GM12878 (cell line): ENCODE measurements at regions not wholly inside any gene's neighbourhood (a gene's known extent, or its start where the extent isn't known, plus 50 kb on each side); places are given as distances from the start of the nearest gene placed in this dataset.

ENCODE experiments used
- ATAC-seq: fragments of 200-7000 bp; cut with Tn5 transposase; 3 replicates; pipeline ENCODE4 v1.9.1; 2020; ENCODE audit warnings: mild to moderate bottlenecking, moderate library complexity
- BruUV-seq: library from RNA; stranded (reverse); fragments of 400-500 nt; replicated peaks from 2 replicates; lab custom pipeline; 2021; lab: Mats Ljungman, UMichigan
- CTCF ChIA-PET: fragments of 300-600 bp; sonication (Branson Sonifier 250); formaldehyde crosslinking; extraction: SDS; loops from one replicate; lab custom pipeline; 2021; ENCODE audit warnings: inconsistent platforms; lab: Yijun Ruan, JAX
- POLR2A ChIA-PET: fragments of 350-600 bp; formaldehyde crosslinking; extraction: SDS; loops from one replicate; lab custom pipeline; 2021; ENCODE audit warnings: inconsistent platforms; lab: Charles Lee
- RAD21 ChIA-PET: fragments of 300-600 bp; sonication (Branson Sonifier 250); formaldehyde crosslinking; loops from one replicate; lab custom pipeline; 2023; ENCODE audit warnings: antibody characterized with exemption; ENCODE audit not compliant: unreplicated experiment; lab: Charles Lee
- SMC1A ChIA-PET: fragments of 300-600 bp; sonication (Branson Sonifier 250); formaldehyde crosslinking; loops from one replicate; lab custom pipeline; 2023; ENCODE audit not compliant: unreplicated experiment, uncharacterized antibody; lab: Charles Lee
- DNase-seq: peaks from one replicate; pipeline ENCODE4 v3.0.0-alpha.2; 2011; ENCODE audit warnings: low read depth, low spot score
- FAIRE-seq: peaks from 3 replicates; lab custom pipeline; 2011; peaks lifted over from hg19 to GRCh38; lab: Jason Lieb, UNC
- H2AFZ ChIP-seq: 2 replicates; pipeline ENCODE4 v1.6.0; 2011; ENCODE audit warnings: low read depth, low read length, control low read depth; ENCODE audit not compliant: control insufficient read depth
- H3K27ac ChIP-seq: 2 replicates; pipeline ENCODE4 v1.5.1; 2011; ENCODE audit warnings: control low read depth; ENCODE audit not compliant: control insufficient read depth, insufficient read depth
- H3K27me3 ChIP-seq, 2 experiments: replicated peaks in 1 of 2; 2 replicates each; pipeline versions ENCODE4 v1.6.0 to v1.6.1; 2011; ENCODE audit warnings: low read length in 1 of 2; ENCODE audit not compliant: control insufficient read depth in 2 of 2, insufficient read depth in 2 of 2
- H3K36me3 ChIP-seq, 2 experiments: 2 replicates each; pipeline ENCODE4 v1.5.1; 2011; ENCODE audit warnings: low read length in 1 of 2; ENCODE audit not compliant: control insufficient read depth in 2 of 2, insufficient read depth in 2 of 2
- H3K4me1 ChIP-seq: 2 replicates; pipeline ENCODE4 v1.6.1; 2011; ENCODE audit warnings: mild to moderate bottlenecking, low read length, moderate library complexity, mixed read lengths; ENCODE audit not compliant: control insufficient read depth, insufficient read depth
- H3K4me2 ChIP-seq: 2 replicates; pipeline ENCODE4 v1.6.0; 2011; ENCODE audit warnings: control low read depth; ENCODE audit not compliant: control insufficient read depth, insufficient read depth
- H3K4me3 ChIP-seq: fragments of 200-600 bp; sonication (generic); 2 replicates; pipeline ENCODE4 v1.5.1; 2016
- H3K79me2 ChIP-seq: 2 replicates; pipeline ENCODE4 v1.6.0; 2011; ENCODE audit warnings: low read length; ENCODE audit not compliant: control insufficient read depth, insufficient read depth
- H3K9ac ChIP-seq: 2 replicates; pipeline ENCODE4 v1.8.0; 2011; ENCODE audit warnings: low read length, control low read depth, mixed read lengths; ENCODE audit not compliant: control insufficient read depth, insufficient read depth
- H3K9me3 ChIP-seq: replicated peaks from 3 replicates; pipeline ENCODE4 v1.5.1; 2011; ENCODE audit warnings: mild to moderate bottlenecking, low read length; ENCODE audit not compliant: control insufficient read depth, insufficient read depth
- H4K20me1 ChIP-seq: 2 replicates; pipeline ENCODE4 v1.6.0; 2011; ENCODE audit not compliant: control insufficient read depth, insufficient read depth
- BACH1 ChIP-seq: fragments of 450-650 bp; IDR thresholded peaks from 2 replicates; pipeline ENCODE4 v1.6.1; 2017; ENCODE audit warnings: mild to moderate bottlenecking, borderline replicate concordance
- CBFB ChIP-seq: IDR thresholded peaks from 2 replicates; pipeline ENCODE4 v1.6.1; 2016; ENCODE audit warnings: antibody characterized with exemption, low read depth
- CHD2 ChIP-seq: IDR thresholded peaks from 2 replicates; pipeline ENCODE4 v1.6.1; 2011; ENCODE audit warnings: low read depth, low read length, improper control_type of control experiment, borderline replicate concordance
- E4F1 ChIP-seq: fragments of 450-650 bp; IDR thresholded peaks from 2 replicates; pipeline ENCODE4 v1.6.1; 2018; ENCODE audit warnings: borderline replicate concordance, mild to moderate bottlenecking; ENCODE audit not compliant: partially characterized antibody
- ETV6 ChIP-seq, 2 experiments: fragments of 450-650 bp in 1 of 2; IDR thresholded peaks in 1 of 2; conservative IDR thresholded peaks in 1 of 2; 2 replicates each; pipeline ENCODE4 v1.6.1; 2014; ENCODE audit warnings: antibody characterized with exemption in 1 of 2, borderline replicate concordance in 1 of 2, low read depth in 1 of 2, mild to moderate bottlenecking in 1 of 2, moderate library complexity in 1 of 2
- IKZF2 ChIP-seq, 2 experiments: fragments of 450-650 bp; IDR thresholded peaks; 2 replicates each; pipeline ENCODE4 v1.6.1; 2017; ENCODE audit warnings: mild to moderate bottlenecking in 2 of 2, moderate library complexity in 2 of 2
- NRF1 ChIP-seq: conservative IDR thresholded peaks from 2 replicates; pipeline ENCODE4 v1.6.1; 2011; ENCODE audit warnings: mild to moderate bottlenecking, low read depth, low read length, improper control_type of control experiment
- PBX3 ChIP-seq: IDR thresholded peaks from 2 replicates; pipeline ENCODE4 v1.6.1; 2011; ENCODE audit warnings: mild to moderate bottlenecking, low read depth, low read length, moderate library complexity; ENCODE audit not compliant: insufficient replicate concordance
- POLR2AphosphoS5 ChIP-seq: IDR thresholded peaks from 2 replicates; pipeline ENCODE4 v1.6.1; 2011; ENCODE audit warnings: mild to moderate bottlenecking, low read length, inconsistent platforms
- SMARCA5 ChIP-seq: fragments of 450-650 bp; IDR thresholded peaks from 2 replicates; pipeline ENCODE4 v1.6.1; 2017; ENCODE audit warnings: mild to moderate bottlenecking
- SUPT20H ChIP-seq: IDR thresholded peaks from 2 replicates; pipeline ENCODE4 v1.6.1; 2011; ENCODE audit warnings: low read depth, mild to moderate bottlenecking, low read length, moderate library complexity, borderline replicate concordance; ENCODE audit not compliant: control insufficient read depth
- TBL1XR1 ChIP-seq: IDR thresholded peaks from 2 replicates; pipeline ENCODE4 v1.6.1; 2012; ENCODE audit warnings: low read depth, low read length, improper control_type of control experiment
- YY1 ChIP-seq: IDR thresholded peaks from 2 replicates; pipeline ENCODE4 v1.6.1; 2011; ENCODE audit warnings: low read depth, mild to moderate bottlenecking, low read length
- WGBS: methylation state at CpG from one replicate; pipeline ENCODE4 v1.1.6; 2016; ENCODE audit warnings: low lambda C conversion rate; ENCODE audit not compliant: insufficient replicate concordance, insufficient coverage; ENCODE audit errors: missing lambda C conversion rate; 5-methylcytosine and 5-hydroxymethylcytosine counted together
- in situ Hi-C: fragments of 300-500 bp; cut with MboI; formaldehyde crosslinking; loops from 9 replicates; pipeline ENCODE4 v1.14.3; 2018; ENCODE audit warnings: mixed read lengths
- intact Hi-C: fragments of 100-400 bp; cut with micrococcal nuclease; formaldehyde crosslinking; loops from one replicate; pipeline ENCODE4 v1.14.2; 2022; ENCODE audit not compliant: unreplicated experiment
- TF ChIP-seq, protein P1 (sequence below): IDR thresholded peaks from 2 replicates; pipeline ENCODE4 v1.6.1; 2012; ENCODE audit warnings: low read length, inconsistent platforms
- TF ChIP-seq, protein P2 (sequence below): fragments of 450-650 bp; IDR thresholded peaks from 2 replicates; pipeline ENCODE4 v1.6.1; 2016; ENCODE audit warnings: mild to moderate bottlenecking

DNA sequence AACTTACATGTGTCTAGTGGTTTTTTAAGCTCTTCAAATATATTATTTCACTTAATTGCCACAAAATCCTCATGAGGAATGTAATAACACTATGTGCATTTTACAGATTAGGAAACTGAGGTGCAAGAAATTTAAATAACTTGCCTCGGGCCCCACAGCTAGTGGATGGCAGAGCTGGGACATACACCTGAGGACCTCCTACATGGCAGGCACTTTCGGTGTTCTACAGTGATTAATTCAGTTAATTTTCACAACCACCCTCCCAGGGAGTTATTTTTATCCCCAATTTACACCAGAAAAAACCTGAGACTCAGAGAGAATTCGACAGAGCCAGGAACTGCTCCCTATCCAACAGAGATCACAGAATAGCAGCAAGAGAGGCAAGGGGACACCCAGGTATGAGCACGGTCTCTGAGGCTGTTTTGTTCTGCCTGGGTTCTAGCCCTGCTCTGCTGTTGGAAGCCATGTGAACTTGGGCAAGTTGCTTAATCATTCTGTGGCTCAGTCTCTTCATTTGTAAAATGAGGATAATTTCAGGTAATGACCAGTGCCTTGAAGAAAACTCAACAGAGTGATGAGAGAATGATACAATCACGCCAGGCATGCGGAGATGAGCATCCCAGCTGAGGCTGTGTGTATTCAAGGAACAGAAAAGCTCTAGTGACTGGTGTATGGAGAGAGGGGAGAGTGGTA is 82.3 kb downstream of the MYCN start (continued):
- TF ChIP-seq, protein P1, sequence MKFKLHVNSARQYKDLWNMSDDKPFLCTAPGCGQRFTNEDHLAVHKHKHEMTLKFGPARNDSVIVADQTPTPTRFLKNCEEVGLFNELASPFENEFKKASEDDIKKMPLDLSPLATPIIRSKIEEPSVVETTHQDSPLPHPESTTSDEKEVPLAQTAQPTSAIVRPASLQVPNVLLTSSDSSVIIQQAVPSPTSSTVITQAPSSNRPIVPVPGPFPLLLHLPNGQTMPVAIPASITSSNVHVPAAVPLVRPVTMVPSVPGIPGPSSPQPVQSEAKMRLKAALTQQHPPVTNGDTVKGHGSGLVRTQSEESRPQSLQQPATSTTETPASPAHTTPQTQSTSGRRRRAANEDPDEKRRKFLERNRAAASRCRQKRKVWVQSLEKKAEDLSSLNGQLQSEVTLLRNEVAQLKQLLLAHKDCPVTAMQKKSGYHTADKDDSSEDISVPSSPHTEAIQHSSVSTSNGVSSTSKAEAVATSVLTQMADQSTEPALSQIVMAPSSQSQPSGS: no peak
- TF ChIP-seq, protein P2, sequence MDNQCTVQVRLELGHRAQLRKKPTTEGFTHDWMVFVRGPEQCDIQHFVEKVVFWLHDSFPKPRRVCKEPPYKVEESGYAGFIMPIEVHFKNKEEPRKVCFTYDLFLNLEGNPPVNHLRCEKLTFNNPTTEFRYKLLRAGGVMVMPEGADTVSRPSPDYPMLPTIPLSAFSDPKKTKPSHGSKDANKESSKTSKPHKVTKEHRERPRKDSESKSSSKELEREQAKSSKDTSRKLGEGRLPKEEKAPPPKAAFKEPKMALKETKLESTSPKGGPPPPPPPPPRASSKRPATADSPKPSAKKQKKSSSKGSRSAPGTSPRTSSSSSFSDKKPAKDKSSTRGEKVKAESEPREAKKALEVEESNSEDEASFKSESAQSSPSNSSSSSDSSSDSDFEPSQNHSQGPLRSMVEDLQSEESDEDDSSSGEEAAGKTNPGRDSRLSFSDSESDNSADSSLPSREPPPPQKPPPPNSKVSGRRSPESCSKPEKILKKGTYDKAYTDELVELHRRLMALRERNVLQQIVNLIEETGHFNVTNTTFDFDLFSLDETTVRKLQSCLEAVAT: no peak
- TF ChIP-seq TBL1XR1: no peak

DNA sequence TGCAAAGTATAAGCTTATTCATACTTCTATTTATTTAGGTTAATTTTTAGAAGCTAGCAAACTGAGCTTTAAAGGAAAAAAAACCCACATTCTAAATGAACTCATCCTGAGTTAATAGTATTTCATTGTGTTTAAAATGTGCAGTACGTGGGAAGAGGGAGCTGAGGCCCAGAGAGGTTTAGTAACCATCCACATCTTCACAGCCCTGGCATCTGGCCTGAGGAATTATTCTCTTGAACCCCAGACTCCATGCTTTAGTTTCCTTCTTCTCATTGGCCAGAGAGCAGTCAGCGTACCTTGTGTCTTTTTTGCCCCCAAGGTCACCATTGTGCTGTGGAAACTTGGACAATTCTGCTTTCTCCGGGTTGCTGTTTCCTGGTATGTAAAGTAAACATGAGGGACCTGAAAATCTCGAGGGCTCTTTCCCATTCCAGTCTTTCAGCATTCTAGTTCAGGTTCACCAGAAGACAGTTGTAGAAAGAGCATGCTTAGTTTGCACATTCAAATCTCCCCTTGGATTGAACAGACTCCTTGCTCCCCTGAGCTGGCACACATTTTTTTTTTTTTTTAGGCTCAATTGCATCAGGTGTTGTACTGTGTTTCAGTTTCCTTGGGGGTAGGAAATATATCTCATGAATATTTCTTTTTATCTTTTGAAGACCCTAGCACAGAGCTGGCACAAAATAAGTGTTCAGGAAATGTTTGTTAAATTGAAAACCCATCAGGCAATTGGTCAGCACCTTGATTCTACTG is 81.4 kb downstream of the MYCN start:
- CTCF ChIA-PET: no interaction called here
- 3% methylated on average over 4 of the region's 4 CpGs for WGBS
- SMC1A ChIA-PET: no interaction called here
- TF ChIP-seq SMARCA5 (no peak), BACH1 (no peak), YY1 (no peak), ETV6 (conservative IDR thresholded peaks at IDR 0.05 in 1 of 2, IDR thresholded peaks at IDR 0.05 in 1 of 2; ENCODE audit: borderline replicate concordance in 1 of 2, low read depth in 1 of 2) (no peak), CBFB (no peak), CHD2 (no peak), PBX3 (no peak), NRF1 (no peak), IKZF2 (IDR thresholded peaks at IDR 0.05) (no peak), SUPT20H (no peak), POLR2AphosphoS5 (no peak), E4F1 (no peak)

More for the DNA sequence above, 81.4 kb downstream of the MYCN start:
- H3K36me3 ChIP-seq: no peaks in the 10 kb centered on the region
- H3K79me2 ChIP-seq: no peaks in the 10 kb centered on the region
- BruUV-seq: no TSS peak
- no peaks in the 10 kb centered on the region for H4K20me1 ChIP-seq
- H3K9ac ChIP-seq: no peak overlapping the region
- H2AFZ ChIP-seq: no peak overlapping the region
- no peaks in the 10 kb centered on the region; a peak in 2 of 4 replicates for H3K27me3 ChIP-seq
- DNase-seq: no peak
- no peak overlapping the region for H3K27ac ChIP-seq
- H3K4me1 ChIP-seq: no peaks in the 10 kb centered on the region
- POLR2A ChIA-PET: no interaction called here
- H3K4me3 ChIP-seq: no peak overlapping the region
- intact Hi-C loops: no loop called here
- H3K4me2 ChIP-seq: no peak overlapping the region
- ATAC-seq: no peak
- FAIRE-seq: no peak
- no peaks in the 10 kb centered on the region for H3K9me3 ChIP-seq
- RAD21 ChIA-PET: interaction anchor here (0.6 kb wide), 1 partner anchor 279 kb away, joined by 5 read pairs; no protein-coding TSS in a partner anchor
- in situ Hi-C loops: no loop called here
